HCT116 (cell line): ENCODE measurements at regions not wholly inside any gene's neighbourhood (a gene's known extent, or its start where the extent isn't known, plus 50 kb on each side); places are given as distances from the start of the nearest gene placed in this dataset.

Experiments
- ATAC-seq: fragments of 200-7000 bp; cut with Tn5 transposase; 2 replicates; pipeline ENCODE4 v1.9.1; 2020; ENCODE audit warnings: mild to moderate bottlenecking, moderate library complexity
- BruUV-seq: library from RNA; stranded (reverse); fragments of 400-500 nt; replicated peaks from 2 replicates; lab custom pipeline; 2021; lab: Mats Ljungman, UMichigan
- CTCF ChIA-PET: fragments of 300-600 bp; sonication (Branson Sonifier 250); formaldehyde crosslinking; loops from one replicate; lab custom pipeline; 2021; ENCODE audit warnings: antibody characterized with exemption; lab: Charles Lee
- POLR2A ChIA-PET: fragments of 300-600, 350-600 bp; sonication (Branson Sonifier 250); formaldehyde crosslinking; loops from one replicate; lab custom pipeline; 2021; ENCODE audit warnings: antibody characterized with exemption; lab: Charles Lee
- RAD21 ChIA-PET, 2 experiments: fragments of 300-600 bp; sonication (Branson Sonifier 250); formaldehyde crosslinking; loops; one replicate each; lab custom pipeline; 2023; ENCODE audit warnings: low total read pairs in 2 of 2; ENCODE audit not compliant: uncharacterized antibody in 2 of 2, unreplicated experiment in 2 of 2, low non-redundant PET in 1 of 2; lab: Charles Lee
- DNase-seq: peaks from one replicate; pipeline ENCODE4 v3.0.0-alpha.2; 2010; ENCODE audit warnings: low read depth, low spot score
- H2AFZ ChIP-seq: fragments of 200-600 bp; shearing (Covaris generic), sonication (generic); 2 replicates; pipeline ENCODE4 v1.6.1; 2017; ENCODE audit warnings: low read depth, mixed run types, mixed read lengths, antibody characterized with exemption, low read length; ENCODE audit not compliant: poor library complexity, severe bottlenecking
- H3K27ac ChIP-seq: 2 replicates; pipeline ENCODE4 v1.5.1; 2012; ENCODE audit warnings: low read depth, low read length
- H3K27me3 ChIP-seq: fragments of 200-600 bp; sonication (generic); 2 replicates; pipeline ENCODE4 v1.6.1; 2016; ENCODE audit warnings: mixed run types, low read length, mixed read lengths; ENCODE audit not compliant: insufficient read depth
- H3K36me3 ChIP-seq, 2 experiments: fragments of 200-500 bp in 1 of 2; fragments of 200-600 bp in 1 of 2; sonication (Bioruptor generic) in 1 of 2; sonication (generic) in 1 of 2; 2 replicates each; pipeline versions ENCODE4 v1.5.1 to v1.6.1; 2014 to 2016; ENCODE audit warnings: low read length in 2 of 2, inconsistent platforms in 1 of 2, mixed read lengths in 1 of 2, mixed run types in 1 of 2; ENCODE audit not compliant: insufficient read depth in 2 of 2, control insufficient read depth in 1 of 2
- H3K4me1 ChIP-seq, 2 experiments: fragments of 200-600 bp in 1 of 2; sonication (generic) in 1 of 2; 2 replicates each; pipeline versions ENCODE4 v1.5.1 to v1.6.1; 2012 to 2017; ENCODE audit warnings: low read length in 2 of 2, inconsistent platforms in 1 of 2, mild to moderate bottlenecking in 1 of 2, mixed read lengths in 1 of 2, mixed run types in 1 of 2, moderate library complexity in 1 of 2; ENCODE audit not compliant: insufficient read depth in 2 of 2, control insufficient read depth in 1 of 2
- H3K4me2 ChIP-seq: fragments of 200-600 bp; sonication (generic); 2 replicates; pipeline ENCODE4 v1.6.1; 2017; ENCODE audit warnings: mixed run types, low read length, mixed read lengths
- H3K4me3 ChIP-seq, 2 experiments: fragments of 200-600 bp in 1 of 2; sonication (generic) in 1 of 2; replicated peaks in 1 of 2; 2 replicates each; pipeline ENCODE4 v1.5.1; 2011 to 2016; ENCODE audit warnings: low read length in 2 of 2, control low read depth in 1 of 2, low read depth in 1 of 2, mild to moderate bottlenecking in 1 of 2, mixed read lengths in 1 of 2, mixed run types in 1 of 2
- H3K79me2 ChIP-seq: fragments of 200-600 bp; sonication (generic); 2 replicates; pipeline ENCODE4 v1.6.1; 2017; ENCODE audit warnings: mild to moderate bottlenecking, mixed run types, low read length, moderate library complexity, mixed read lengths; ENCODE audit not compliant: insufficient read depth
- H3K9ac ChIP-seq: fragments of 200-600 bp; sonication (generic); 2 replicates; pipeline ENCODE4 v1.6.1; 2016; ENCODE audit warnings: low read length, mixed read lengths
- H3K9me2 ChIP-seq: fragments of 200-600 bp; sonication (generic), shearing (Covaris generic); 2 replicates; pipeline ENCODE4 v1.6.1; 2017; ENCODE audit warnings: mixed run types, mild to moderate bottlenecking, moderate library complexity; ENCODE audit not compliant: insufficient read depth
- H3K9me3 ChIP-seq, 2 experiments: fragments of 200-500 bp in 1 of 2; fragments of 200-600 bp in 1 of 2; sonication (Bioruptor generic) in 1 of 2; sonication (generic) in 1 of 2; 2 replicates each; pipeline ENCODE4 v1.6.1; 2014 to 2017; ENCODE audit warnings: low read length in 2 of 2, mixed read lengths in 2 of 2, inconsistent platforms in 1 of 2, low read depth in 1 of 2, mild to moderate bottlenecking in 1 of 2, mixed run types in 1 of 2, moderate library complexity in 1 of 2; ENCODE audit not compliant: control insufficient read depth in 1 of 2, insufficient read depth in 1 of 2
- H4K20me1 ChIP-seq: fragments of 200-600 bp; sonication (generic), shearing (Covaris generic); 2 replicates; pipeline ENCODE4 v1.6.1; 2017; ENCODE audit warnings: mixed run types, mild to moderate bottlenecking, moderate library complexity; ENCODE audit not compliant: insufficient read depth
- ATF3 ChIP-seq: IDR thresholded peaks from 2 replicates; pipeline ENCODE4 v1.6.1; 2012
- CBX3 ChIP-seq: IDR thresholded peaks from 2 replicates; pipeline ENCODE4 v1.6.1; 2012; ENCODE audit warnings: low read depth
- CEBPB ChIP-seq: IDR thresholded peaks from 2 replicates; pipeline ENCODE4 v1.6.1; 2012; ENCODE audit warnings: low read depth
- EGR1 ChIP-seq: IDR thresholded peaks from 2 replicates; pipeline ENCODE4 v1.6.1; 2012; ENCODE audit warnings: low read depth
- ELF1 ChIP-seq: IDR thresholded peaks from 2 replicates; pipeline ENCODE4 v1.6.1; 2012; ENCODE audit warnings: low read depth, borderline replicate concordance
- EZH2 ChIP-seq: fragments of 200-600 bp; sonication (generic); IDR thresholded peaks from 2 replicates; pipeline ENCODE4 v1.6.1; 2017; ENCODE audit warnings: antibody characterized with exemption, mixed run types
- EZH2phosphoT487 ChIP-seq: fragments of 200-600 bp; IDR thresholded peaks from 2 replicates; pipeline ENCODE4 v1.6.1; 2018; ENCODE audit warnings: antibody characterized with exemption, borderline replicate concordance
- FOSL1 ChIP-seq: IDR thresholded peaks from 2 replicates; pipeline ENCODE4 v1.6.1; 2012; ENCODE audit warnings: low read depth
- MAX ChIP-seq: IDR thresholded peaks from 2 replicates; pipeline ENCODE4 v1.6.1; 2012
- RAD21 ChIP-seq: IDR thresholded peaks from 2 replicates; pipeline ENCODE4 v1.6.1; 2012; ENCODE audit warnings: low read depth, mild to moderate bottlenecking
- SP1 ChIP-seq: IDR thresholded peaks from 2 replicates; pipeline ENCODE4 v1.6.1; 2012; ENCODE audit warnings: low read depth
- TCF7L2 ChIP-seq: IDR thresholded peaks from 2 replicates; pipeline ENCODE4 v1.7.0; 2011; ENCODE audit warnings: borderline replicate concordance, inconsistent platforms; ENCODE audit not compliant: insufficient read depth, insufficient read length; ENCODE audit errors: extremely low read depth
- ZNF274 ChIP-seq: fragments of 200-500 bp; sonication (Bioruptor generic); IDR thresholded peaks from 2 replicates; pipeline ENCODE4 v1.6.1; 2014; ENCODE audit warnings: mild to moderate bottlenecking, low read depth, low read length, inconsistent platforms
- intact Hi-C: fragments of 100-400 bp; cut with micrococcal nuclease; formaldehyde crosslinking; loops from 2 replicates; pipeline ENCODE4 v1.10.0; 2022
- TF ChIP-seq, protein P1 (sequence below): IDR thresholded peaks from 2 replicates; pipeline ENCODE4 v1.6.1; 2012; ENCODE audit warnings: low read depth

DNA sequence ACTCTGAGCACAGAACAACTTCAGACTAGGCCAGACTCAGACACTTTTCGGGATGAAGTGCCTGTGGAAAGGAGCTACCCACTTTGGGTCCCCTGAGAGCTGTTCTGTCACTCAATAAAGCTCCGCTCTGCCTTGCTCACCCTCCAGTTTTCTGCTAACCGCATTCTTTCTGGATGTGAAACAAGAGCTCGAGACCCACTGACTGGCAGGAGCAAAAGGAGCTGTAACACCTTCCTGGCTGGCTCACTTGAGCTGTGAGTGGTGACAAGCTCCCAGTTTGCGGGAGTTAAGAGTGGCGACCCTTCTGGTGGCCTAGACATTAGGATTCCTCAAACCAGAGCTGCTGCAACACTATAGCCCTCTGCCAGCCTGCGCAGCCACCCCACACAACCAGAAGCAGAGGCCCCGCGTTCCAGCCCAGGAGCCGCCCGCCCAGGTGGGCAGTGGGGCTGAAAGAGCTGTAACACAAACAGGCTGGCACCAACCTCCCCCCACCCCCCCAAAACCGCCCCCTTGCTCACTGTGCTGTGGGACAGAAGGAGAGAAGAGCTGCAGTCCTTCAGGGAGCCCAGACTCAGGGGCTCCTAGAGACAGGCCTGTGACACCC, 1178.1 kb upstream of the GBE1 start:
- BruUV-seq, result no TSS peak
- intact Hi-C loops, result no loop called here
- H3K9me2 ChIP-seq, result no peaks in the 10 kb centered on the region

GRCh38 chr3:82938821-82939328, 1177.4 kb upstream of the GBE1 start:
- RAD21 ChIA-PET, result no interaction called here
- no peaks in the 10 kb centered on the region for H3K36me3 ChIP-seq
- H4K20me1 ChIP-seq, result no peaks in the 10 kb centered on the region; the same call in 1 of the 2 replicates
- H3K27me3 ChIP-seq, result no peaks in the 10 kb centered on the region
- H3K9me2 ChIP-seq, result no peaks in the 10 kb centered on the region
- DNase-seq (no peak), ATAC-seq (no peak)
- no peak overlapping the region for H3K4me2 ChIP-seq
- no peaks in the 10 kb centered on the region for H3K4me1 ChIP-seq
- H3K79me2 ChIP-seq, result no peaks in the 10 kb centered on the region
- H3K9me3 ChIP-seq, result peaks cover 5 to 6% of the 10 kb centered on the region in 2 experiments
- no peak overlapping the region for H3K27ac ChIP-seq
- no peak overlapping the region for H3K4me3 ChIP-seq
- BruUV-seq, result no TSS peak
- intact Hi-C loops, result no loop called here
- POLR2A ChIA-PET, result no interaction called here
- CTCF ChIA-PET, result no interaction called here
- H3K9ac ChIP-seq, result no peak overlapping the region
- H2AFZ ChIP-seq, result no peak overlapping the region
- TF ChIP-seq ATF3, result no peak
- TF ChIP-seq TCF7L2, result no peak
- TF ChIP-seq, protein P1, sequence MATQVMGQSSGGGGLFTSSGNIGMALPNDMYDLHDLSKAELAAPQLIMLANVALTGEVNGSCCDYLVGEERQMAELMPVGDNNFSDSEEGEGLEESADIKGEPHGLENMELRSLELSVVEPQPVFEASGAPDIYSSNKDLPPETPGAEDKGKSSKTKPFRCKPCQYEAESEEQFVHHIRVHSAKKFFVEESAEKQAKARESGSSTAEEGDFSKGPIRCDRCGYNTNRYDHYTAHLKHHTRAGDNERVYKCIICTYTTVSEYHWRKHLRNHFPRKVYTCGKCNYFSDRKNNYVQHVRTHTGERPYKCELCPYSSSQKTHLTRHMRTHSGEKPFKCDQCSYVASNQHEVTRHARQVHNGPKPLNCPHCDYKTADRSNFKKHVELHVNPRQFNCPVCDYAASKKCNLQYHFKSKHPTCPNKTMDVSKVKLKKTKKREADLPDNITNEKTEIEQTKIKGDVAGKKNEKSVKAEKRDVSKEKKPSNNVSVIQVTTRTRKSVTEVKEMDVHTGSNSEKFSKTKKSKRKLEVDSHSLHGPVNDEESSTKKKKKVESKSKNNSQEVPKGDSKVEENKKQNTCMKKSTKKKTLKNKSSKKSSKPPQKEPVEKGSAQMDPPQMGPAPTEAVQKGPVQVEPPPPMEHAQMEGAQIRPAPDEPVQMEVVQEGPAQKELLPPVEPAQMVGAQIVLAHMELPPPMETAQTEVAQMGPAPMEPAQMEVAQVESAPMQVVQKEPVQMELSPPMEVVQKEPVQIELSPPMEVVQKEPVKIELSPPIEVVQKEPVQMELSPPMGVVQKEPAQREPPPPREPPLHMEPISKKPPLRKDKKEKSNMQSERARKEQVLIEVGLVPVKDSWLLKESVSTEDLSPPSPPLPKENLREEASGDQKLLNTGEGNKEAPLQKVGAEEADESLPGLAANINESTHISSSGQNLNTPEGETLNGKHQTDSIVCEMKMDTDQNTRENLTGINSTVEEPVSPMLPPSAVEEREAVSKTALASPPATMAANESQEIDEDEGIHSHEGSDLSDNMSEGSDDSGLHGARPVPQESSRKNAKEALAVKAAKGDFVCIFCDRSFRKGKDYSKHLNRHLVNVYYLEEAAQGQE, result no peak
- TF ChIP-seq FOSL1, result no peak
- TF ChIP-seq MAX, result no peak
- TF ChIP-seq CBX3, result no peak
- no peak for TF ChIP-seq EGR1
- TF ChIP-seq ELF1, result no peak
- no peak for TF ChIP-seq SP1

More for the DNA sequence above, 1178.1 kb upstream of the GBE1 start:
- TF ChIP-seq FOSL1, result no peak
- no peak for TF ChIP-seq EZH2
- TF ChIP-seq RAD21, result no peak
- TF ChIP-seq ZNF274, result no peak
- TF ChIP-seq EZH2phosphoT487, result no peak
- no peak for TF ChIP-seq ATF3
- no peak for TF ChIP-seq MAX
- TF ChIP-seq CEBPB, result no peak
- ChIA-PET POLR2A (no interaction called here), CTCF (no interaction called here), RAD21 (no interaction called here)
- Histone ChIP-seq H3K79me2 (no peaks in the 10 kb centered on the region), H3K4me3 (no peak overlapping the region), H3K4me2 (no peak overlapping the region), H3K9me3 (peaks cover 5 to 6% of the 10 kb centered on the region in 2 experiments), H3K27me3 (no peaks in the 10 kb centered on the region), H3K36me3 (no peaks in the 10 kb centered on the region), H3K4me1 (no peaks in the 10 kb centered on the region), H3K9ac (no peak overlapping the region), H4K20me1 (no peaks in the 10 kb centered on the region; the same call in 1 of the 2 replicates), H2AFZ (no peak overlapping the region), H3K27ac (no peak overlapping the region)
- DNase-seq (no peak), ATAC-seq (no peak)
